ENCODE measurements at regions not wholly inside any gene's neighbourhood (a gene's known extent, or its start where the extent isn't known, plus 50 kb on each side); places are given as distances from the start of the nearest gene placed in this dataset.

GRCh38 chr4:166506051-166506450 lies 633.0 kb downstream of the TLL1 start:
- no peak for TF ChIP-seq CTCF (IDR thresholded peaks at IDR 0.05; ENCODE audit: poor library complexity)
- no peak for TF ChIP-seq EZH2phosphoT487 (IDR thresholded peaks at IDR 0.05; ENCODE audit: low read depth, severe bottlenecking, unreplicated experiment)
